ENCODE measurements at regions not wholly inside any gene's neighbourhood (a gene's known extent, or its start where the extent isn't known, plus 50 kb on each side); places are given as distances from the start of the nearest gene placed in this dataset.

GRCh38 chr17:71917715-71918114, 203.1 kb upstream of the SOX9 start:
- ChIA-PET CTCF (no interaction called here), POLR2A (no interaction called here)
- no peak for TF ChIP-seq CTCF (IDR thresholded peaks at IDR 0.05; ENCODE audit: low read depth, low read length)
- Histone ChIP-seq H3K9me3 (ENCODE audit: control insufficient read depth, insufficient read depth, low read length) (no peaks in the 10 kb centered on the region), H3K27me3 (ENCODE audit: control insufficient read depth, insufficient read depth, low read length) (no peaks in the 10 kb centered on the region), H3K4me3 (ENCODE audit: low read depth, low read length) (no peak overlapping the region), H3K27ac (ENCODE audit: low read depth, low read length) (no peak overlapping the region)
- DNase-seq (ENCODE audit: low read depth, low spot score): no peak

GRCh38 chr17:71919186-71919585, 201.6 kb upstream of the SOX9 start:
- DNase-seq (ENCODE audit: low read depth, low spot score): no peak
- Histone ChIP-seq H3K27ac (ENCODE audit: low read depth, low read length) (no peak overlapping the region), H3K9me3 (ENCODE audit: control insufficient read depth, insufficient read depth, low read length) (no peaks in the 10 kb centered on the region), H3K4me3 (ENCODE audit: low read depth, low read length) (no peak overlapping the region), H3K27me3 (ENCODE audit: control insufficient read depth, insufficient read depth, low read length) (no peaks in the 10 kb centered on the region)
- ChIA-PET CTCF (no interaction called here), POLR2A (no interaction called here)
- TF ChIP-seq CTCF (IDR thresholded peaks at IDR 0.05; ENCODE audit: low read depth, low read length): no peak

GRCh38 chr17:71919896-71920295, 200.9 kb upstream of the SOX9 start:
- Histone ChIP-seq H3K9me3 (ENCODE audit: control insufficient read depth, insufficient read depth, low read length) (no peaks in the 10 kb centered on the region), H3K4me3 (ENCODE audit: low read depth, low read length) (no peak overlapping the region), H3K27me3 (ENCODE audit: control insufficient read depth, insufficient read depth, low read length) (no peaks in the 10 kb centered on the region), H3K27ac (ENCODE audit: low read depth, low read length) (no peak overlapping the region)
- no peak for TF ChIP-seq CTCF (IDR thresholded peaks at IDR 0.05; ENCODE audit: low read depth, low read length)
- ChIA-PET CTCF (no interaction called here), POLR2A (no interaction called here)
- DNase-seq (ENCODE audit: low read depth, low spot score): no peak

- Histone ChIP-seq H3K27me3 (ENCODE audit: control insufficient read depth, insufficient read depth, low read length) (no peaks in the 10 kb centered on the region), H3K9me3 (ENCODE audit: control insufficient read depth, insufficient read depth, low read length) (no peaks in the 10 kb centered on the region), H3K27ac (ENCODE audit: low read depth, low read length) (no peak overlapping the region), H3K4me3 (ENCODE audit: low read depth, low read length) (no peak overlapping the region)
- no peak for TF ChIP-seq CTCF (IDR thresholded peaks at IDR 0.05; ENCODE audit: low read depth, low read length)
- CTCF ChIA-PET: no interaction called here
- POLR2A ChIA-PET: no interaction called here
- DNase-seq (ENCODE audit: low read depth, low spot score): no peak
These were observed 199.0 kb upstream of the SOX9 start for GRCh38 chr17:71921796-71922195.

- H3K27ac ChIP-seq (ENCODE audit: low read depth, low read length): no peak overlapping the region
These were observed 198.4 kb upstream of the SOX9 start for GRCh38 chr17:71922439-71922838.

More at GRCh38 chr17:71922439-71922838, 198.4 kb upstream of the SOX9 start:
- no peak for TF ChIP-seq CTCF (IDR thresholded peaks at IDR 0.05; ENCODE audit: low read depth, low read length)
- Histone ChIP-seq H3K4me3 (ENCODE audit: low read depth, low read length) (no peak overlapping the region), H3K9me3 (ENCODE audit: control insufficient read depth, insufficient read depth, low read length) (no peaks in the 10 kb centered on the region), H3K27me3 (ENCODE audit: control insufficient read depth, insufficient read depth, low read length) (no peaks in the 10 kb centered on the region)
- DNase-seq (ENCODE audit: low read depth, low spot score): no peak
- ChIA-PET CTCF (no interaction called here), POLR2A (interaction anchor here (0.6 kb wide), 1 partner anchor 42 kb away, joined by 3 read pairs; no protein-coding TSS in a partner anchor)

Measured in AG04450 (cell line).